GM12878 (cell line): ENCODE measurements at regions not wholly inside any gene's neighbourhood (a gene's known extent, or its start where the extent isn't known, plus 50 kb on each side); places are given as distances from the start of the nearest gene placed in this dataset.

Source experiments
- ATAC-seq: fragments of 200-7000 bp; cut with Tn5 transposase; 3 replicates; pipeline ENCODE4 v1.9.1; 2020; ENCODE audit warnings: mild to moderate bottlenecking, moderate library complexity
- BruUV-seq: library from RNA; stranded (reverse); fragments of 400-500 nt; replicated peaks from 2 replicates; lab custom pipeline; 2021; lab: Mats Ljungman, UMichigan
- CTCF ChIA-PET: fragments of 300-600 bp; sonication (Branson Sonifier 250); formaldehyde crosslinking; extraction: SDS; loops from one replicate; lab custom pipeline; 2021; ENCODE audit warnings: inconsistent platforms; lab: Yijun Ruan, JAX
- POLR2A ChIA-PET: fragments of 350-600 bp; formaldehyde crosslinking; extraction: SDS; loops from one replicate; lab custom pipeline; 2021; ENCODE audit warnings: inconsistent platforms; lab: Charles Lee
- RAD21 ChIA-PET: fragments of 300-600 bp; sonication (Branson Sonifier 250); formaldehyde crosslinking; loops from one replicate; lab custom pipeline; 2023; ENCODE audit warnings: antibody characterized with exemption; ENCODE audit not compliant: unreplicated experiment; lab: Charles Lee
- SMC1A ChIA-PET: fragments of 300-600 bp; sonication (Branson Sonifier 250); formaldehyde crosslinking; loops from one replicate; lab custom pipeline; 2023; ENCODE audit not compliant: unreplicated experiment, uncharacterized antibody; lab: Charles Lee
- DNase-seq: peaks from one replicate; pipeline ENCODE4 v3.0.0-alpha.2; 2011; ENCODE audit warnings: low read depth, low spot score
- FAIRE-seq: peaks from 3 replicates; lab custom pipeline; 2011; peaks lifted over from hg19 to GRCh38; lab: Jason Lieb, UNC
- H2AFZ ChIP-seq: 2 replicates; pipeline ENCODE4 v1.6.0; 2011; ENCODE audit warnings: low read depth, low read length, control low read depth; ENCODE audit not compliant: control insufficient read depth
- H3K27ac ChIP-seq: 2 replicates; pipeline ENCODE4 v1.5.1; 2011; ENCODE audit warnings: control low read depth; ENCODE audit not compliant: control insufficient read depth, insufficient read depth
- H3K27me3 ChIP-seq, 2 experiments: replicated peaks in 1 of 2; 2 replicates each; pipeline versions ENCODE4 v1.6.0 to v1.6.1; 2011; ENCODE audit warnings: low read length in 1 of 2; ENCODE audit not compliant: control insufficient read depth in 2 of 2, insufficient read depth in 2 of 2
- H3K36me3 ChIP-seq, 2 experiments: 2 replicates each; pipeline ENCODE4 v1.5.1; 2011; ENCODE audit warnings: low read length in 1 of 2; ENCODE audit not compliant: control insufficient read depth in 2 of 2, insufficient read depth in 2 of 2
- H3K4me1 ChIP-seq: 2 replicates; pipeline ENCODE4 v1.6.1; 2011; ENCODE audit warnings: mild to moderate bottlenecking, low read length, moderate library complexity, mixed read lengths; ENCODE audit not compliant: control insufficient read depth, insufficient read depth
- H3K4me2 ChIP-seq: 2 replicates; pipeline ENCODE4 v1.6.0; 2011; ENCODE audit warnings: control low read depth; ENCODE audit not compliant: control insufficient read depth, insufficient read depth
- H3K4me3 ChIP-seq: fragments of 200-600 bp; sonication (generic); 2 replicates; pipeline ENCODE4 v1.5.1; 2016
- H3K79me2 ChIP-seq: 2 replicates; pipeline ENCODE4 v1.6.0; 2011; ENCODE audit warnings: low read length; ENCODE audit not compliant: control insufficient read depth, insufficient read depth
- H3K9ac ChIP-seq: 2 replicates; pipeline ENCODE4 v1.8.0; 2011; ENCODE audit warnings: low read length, control low read depth, mixed read lengths; ENCODE audit not compliant: control insufficient read depth, insufficient read depth
- H3K9me3 ChIP-seq: replicated peaks from 3 replicates; pipeline ENCODE4 v1.5.1; 2011; ENCODE audit warnings: mild to moderate bottlenecking, low read length; ENCODE audit not compliant: control insufficient read depth, insufficient read depth
- H4K20me1 ChIP-seq: 2 replicates; pipeline ENCODE4 v1.6.0; 2011; ENCODE audit not compliant: control insufficient read depth, insufficient read depth
- HDAC6 ChIP-seq: fragments of 200-600 bp; sonication (generic); IDR thresholded peaks from one replicate; pipeline ENCODE4 v1.8.0; 2017; ENCODE audit warnings: antibody characterized with exemption; ENCODE audit not compliant: unreplicated experiment
- RFX5 ChIP-seq: IDR thresholded peaks from 2 replicates; pipeline ENCODE4 v1.6.1; 2011; ENCODE audit warnings: low read depth, low read length, improper control_type of control experiment
- ZNF207 ChIP-seq: fragments of 450-650 bp; IDR thresholded peaks from 2 replicates; pipeline ENCODE4 v1.6.1; 2014; ENCODE audit warnings: antibody characterized with exemption, mild to moderate bottlenecking, borderline replicate concordance
- WGBS: methylation state at CpG from one replicate; pipeline ENCODE4 v1.1.6; 2016; ENCODE audit warnings: low lambda C conversion rate; ENCODE audit not compliant: insufficient replicate concordance, insufficient coverage; ENCODE audit errors: missing lambda C conversion rate; 5-methylcytosine and 5-hydroxymethylcytosine counted together
- in situ Hi-C: fragments of 300-500 bp; cut with MboI; formaldehyde crosslinking; loops from 9 replicates; pipeline ENCODE4 v1.14.3; 2018; ENCODE audit warnings: mixed read lengths
- intact Hi-C: fragments of 100-400 bp; cut with micrococcal nuclease; formaldehyde crosslinking; loops from one replicate; pipeline ENCODE4 v1.14.2; 2022; ENCODE audit not compliant: unreplicated experiment
- TF ChIP-seq, protein P1 (sequence below): fragments of 450-650 bp; IDR thresholded peaks from 2 replicates; pipeline ENCODE4 v1.6.1; 2016; ENCODE audit warnings: mild to moderate bottlenecking
- TF ChIP-seq, protein P2 (sequence below): fragments of 450-650 bp; conservative IDR thresholded peaks from 2 replicates; pipeline ENCODE4 v1.6.1; 2017; ENCODE audit warnings: mild to moderate bottlenecking, moderate library complexity

DNA sequence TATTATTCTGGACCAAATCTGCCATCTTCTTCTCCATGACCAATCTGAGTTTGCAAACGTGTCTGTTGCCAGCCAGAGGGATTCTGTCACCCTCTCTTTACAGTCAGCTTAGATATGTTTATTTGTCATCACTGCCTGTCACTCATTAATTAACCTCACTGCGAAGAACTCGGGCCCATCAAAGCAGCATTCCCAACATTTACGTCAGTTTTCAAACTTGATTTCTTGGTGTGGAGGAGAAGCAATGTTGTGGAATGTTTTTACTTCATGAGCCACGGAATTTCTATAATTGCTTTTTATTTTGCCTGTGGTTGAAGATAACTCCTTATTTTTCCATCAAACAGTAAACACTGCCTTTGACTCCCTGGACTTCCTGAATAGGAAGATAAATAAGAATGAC is 91.8 kb upstream of the CNKSR3 start:
- no TSS peak for BruUV-seq
- DNase-seq = no peak
- CTCF ChIA-PET = no interaction called here
- POLR2A ChIA-PET = no interaction called here
- H2AFZ ChIP-seq = no peak overlapping the region
- RAD21 ChIA-PET = no interaction called here
- H3K36me3 ChIP-seq = no peaks in the 10 kb centered on the region
- in situ Hi-C loops = no loop called here
- no peak overlapping the region for H3K4me3 ChIP-seq
- intact Hi-C loops = loop anchor here (10.0 kb wide), 1 partner anchor 573 kb away; no protein-coding TSS in a partner anchor
- ATAC-seq = no peak
- FAIRE-seq = no peak
- H3K9ac ChIP-seq = no peak overlapping the region
- WGBS = 62% methylated on average over 5 of the region's 5 CpGs
- H3K27ac ChIP-seq = no peak overlapping the region
- TF ChIP-seq ZNF207 (no peak), RFX5 (peak; percentile 22; the same call in 1 of the 2 replicates)
- TF ChIP-seq, protein P1, sequence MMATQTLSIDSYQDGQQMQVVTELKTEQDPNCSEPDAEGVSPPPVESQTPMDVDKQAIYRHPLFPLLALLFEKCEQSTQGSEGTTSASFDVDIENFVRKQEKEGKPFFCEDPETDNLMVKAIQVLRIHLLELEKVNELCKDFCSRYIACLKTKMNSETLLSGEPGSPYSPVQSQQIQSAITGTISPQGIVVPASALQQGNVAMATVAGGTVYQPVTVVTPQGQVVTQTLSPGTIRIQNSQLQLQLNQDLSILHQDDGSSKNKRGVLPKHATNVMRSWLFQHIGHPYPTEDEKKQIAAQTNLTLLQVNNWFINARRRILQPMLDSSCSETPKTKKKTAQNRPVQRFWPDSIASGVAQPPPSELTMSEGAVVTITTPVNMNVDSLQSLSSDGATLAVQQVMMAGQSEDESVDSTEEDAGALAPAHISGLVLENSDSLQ = peak; percentile 46; the same call in 1 of the 2 replicates
- no peaks in the 10 kb centered on the region for H4K20me1 ChIP-seq
- no peaks in the 10 kb centered on the region for H3K79me2 ChIP-seq
- no peaks in the 10 kb centered on the region for H3K9me3 ChIP-seq
- H3K4me2 ChIP-seq = no peak overlapping the region
- no peaks in the 10 kb centered on the region for H3K27me3 ChIP-seq
- H3K4me1 ChIP-seq = peaks cover 33% of the 10 kb centered on the region
- SMC1A ChIA-PET = no interaction called here

DNA sequence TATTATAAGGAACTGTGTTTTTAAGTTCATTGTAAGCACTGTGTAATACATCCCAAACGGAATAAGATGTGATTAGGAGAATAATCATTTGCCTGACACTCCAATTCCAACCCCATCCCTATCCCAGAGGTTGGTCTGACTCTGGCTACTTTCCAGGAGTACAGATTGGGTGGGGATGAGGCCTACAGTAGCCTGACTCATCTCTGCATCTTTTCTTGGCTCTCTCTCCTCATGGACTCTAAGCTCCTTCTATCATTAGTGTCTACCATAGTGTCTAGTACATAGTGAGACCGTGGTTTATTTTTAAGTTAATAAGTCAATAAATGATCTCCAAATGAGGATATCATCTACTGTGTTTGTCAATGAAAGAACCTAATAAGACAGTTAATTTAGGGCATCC is 92.2 kb upstream of the CNKSR3 start:
- ChIA-PET POLR2A (no interaction called here), CTCF (interaction anchor here (1.1 kb wide), 2 partner anchors 53 to 102 kb away, joined by 4 read pairs; no protein-coding TSS in a partner anchor)
- TF ChIP-seq, protein P2, sequence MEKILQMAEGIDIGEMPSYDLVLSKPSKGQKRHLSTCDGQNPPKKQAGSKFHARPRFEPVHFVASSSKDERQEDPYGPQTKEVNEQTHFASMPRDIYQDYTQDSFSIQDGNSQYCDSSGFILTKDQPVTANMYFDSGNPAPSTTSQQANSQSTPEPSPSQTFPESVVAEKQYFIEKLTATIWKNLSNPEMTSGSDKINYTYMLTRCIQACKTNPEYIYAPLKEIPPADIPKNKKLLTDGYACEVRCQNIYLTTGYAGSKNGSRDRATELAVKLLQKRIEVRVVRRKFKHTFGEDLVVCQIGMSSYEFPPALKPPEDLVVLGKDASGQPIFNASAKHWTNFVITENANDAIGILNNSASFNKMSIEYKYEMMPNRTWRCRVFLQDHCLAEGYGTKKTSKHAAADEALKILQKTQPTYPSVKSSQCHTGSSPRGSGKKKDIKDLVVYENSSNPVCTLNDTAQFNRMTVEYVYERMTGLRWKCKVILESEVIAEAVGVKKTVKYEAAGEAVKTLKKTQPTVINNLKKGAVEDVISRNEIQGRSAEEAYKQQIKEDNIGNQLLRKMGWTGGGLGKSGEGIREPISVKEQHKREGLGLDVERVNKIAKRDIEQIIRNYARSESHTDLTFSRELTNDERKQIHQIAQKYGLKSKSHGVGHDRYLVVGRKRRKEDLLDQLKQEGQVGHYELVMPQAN = no peak
- no peak for TF ChIP-seq HDAC6
- TF ChIP-seq, all 136 proteins: peak for 0
- ATAC-seq = no peak
- WGBS = 60% methylated on average over 2 of the region's 2 CpGs
- no peak overlapping the region for H3K4me2 ChIP-seq
- no peak overlapping the region for H3K9ac ChIP-seq
- DNase-seq = no peak
- intact Hi-C loops (loop anchor here (10.0 kb wide), 1 partner anchor 572 kb away; no protein-coding TSS in a partner anchor), in situ Hi-C loops (no loop called here)
- no peaks in the 10 kb centered on the region for H3K79me2 ChIP-seq
- ChIA-PET RAD21 (no interaction called here), SMC1A (interaction anchor here (0.7 kb wide), 1 partner anchor 18 kb away, joined by 3 read pairs; no protein-coding TSS in a partner anchor)
- no TSS peak for BruUV-seq
- FAIRE-seq = no peak
- H2AFZ ChIP-seq = no peak overlapping the region
- peaks cover 33% of the 10 kb centered on the region for H3K4me1 ChIP-seq
- H3K27me3 ChIP-seq = no peaks in the 10 kb centered on the region
- no peaks in the 10 kb centered on the region for H4K20me1 ChIP-seq
- no peak overlapping the region for H3K4me3 ChIP-seq
- H3K36me3 ChIP-seq = no peaks in the 10 kb centered on the region
- no peak overlapping the region for H3K27ac ChIP-seq
- no peaks in the 10 kb centered on the region for H3K9me3 ChIP-seq
